GM19463 (cell line): ENCODE measurements at regions not wholly inside any gene's neighbourhood (a gene's known extent, or its start where the extent isn't known, plus 50 kb on each side); places are given as distances from the start of the nearest gene placed in this dataset.

Source experiments
- ATAC-seq: cut with Tn5 transposase; IDR thresholded peaks from one replicate; pipeline ENCODE4 v1.9.1; 2021; ENCODE audit warnings: mild to moderate bottlenecking, moderate library complexity; ENCODE audit not compliant: unreplicated experiment

DNA sequence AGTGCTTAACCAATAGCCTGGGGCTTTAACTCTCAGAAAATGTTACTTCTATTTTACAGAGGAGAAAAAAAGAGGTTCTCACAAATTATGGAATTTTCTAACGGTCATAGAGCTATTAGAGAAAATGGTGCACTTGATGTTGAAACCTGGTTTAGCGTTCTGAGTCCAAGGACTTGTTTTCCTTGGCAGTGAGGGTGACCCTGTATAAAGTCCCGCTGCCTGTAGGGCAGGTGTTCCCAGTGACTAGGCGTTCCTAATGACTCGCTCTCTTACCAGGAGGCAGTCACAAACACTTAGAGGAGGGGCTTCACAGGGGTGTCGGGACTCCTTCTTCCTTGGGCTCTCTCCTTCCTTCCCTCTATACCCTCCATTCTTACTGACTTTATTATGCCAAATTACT is 175.8 kb downstream of the ACTR3 start:
- no peak for ATAC-seq

- no peak for ATAC-seq
These were observed 176.4 kb downstream of the ACTR3 start for GRCh38 chr2:114066186-114066747.

- ATAC-seq: no peak
These were observed 178.5 kb downstream of the ACTR3 start for GRCh38 chr2:114068438-114068837.

- ATAC-seq: no peak
These were observed 187.1 kb downstream of the ACTR3 start for GRCh38 chr2:114076961-114077360.

GRCh38 chr2:114079366-114080004 is 189.6 kb downstream of the ACTR3 start:
- ATAC-seq: no peak

DNA sequence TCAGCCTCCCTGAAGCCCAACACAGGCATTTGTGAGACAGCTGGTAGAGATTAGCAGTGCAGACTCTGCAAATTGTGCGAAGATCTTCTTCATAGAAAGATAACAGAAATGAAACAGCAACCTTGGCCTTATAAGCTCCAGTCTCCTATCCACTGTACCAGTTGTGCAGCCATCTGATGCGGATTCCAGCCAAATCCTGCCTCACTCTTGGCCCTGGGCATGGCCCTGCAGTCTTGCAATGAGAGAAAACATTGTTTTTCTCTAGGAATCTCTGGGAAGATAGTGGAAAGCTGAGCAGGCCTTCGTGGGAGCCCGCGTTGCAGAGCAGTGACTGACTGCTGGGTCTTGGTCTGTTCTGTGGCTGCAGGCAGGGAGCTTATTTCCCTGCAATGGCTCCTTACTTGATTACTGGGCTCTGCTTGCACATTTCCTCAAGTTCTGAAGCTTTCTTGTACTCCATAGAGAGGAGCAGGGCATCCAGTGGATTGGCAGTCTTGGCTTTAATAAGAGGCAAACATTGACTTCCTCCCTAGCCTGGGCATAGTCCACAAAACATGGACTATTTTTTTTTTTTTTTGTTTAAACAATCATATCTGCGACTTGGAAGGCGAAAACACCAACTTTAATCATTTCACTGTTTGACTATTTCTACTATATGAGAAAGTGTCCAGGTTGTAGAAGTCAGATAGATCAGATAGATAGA is 193.0 kb downstream of the ACTR3 start:
- ATAC-seq: no peak

DNA sequence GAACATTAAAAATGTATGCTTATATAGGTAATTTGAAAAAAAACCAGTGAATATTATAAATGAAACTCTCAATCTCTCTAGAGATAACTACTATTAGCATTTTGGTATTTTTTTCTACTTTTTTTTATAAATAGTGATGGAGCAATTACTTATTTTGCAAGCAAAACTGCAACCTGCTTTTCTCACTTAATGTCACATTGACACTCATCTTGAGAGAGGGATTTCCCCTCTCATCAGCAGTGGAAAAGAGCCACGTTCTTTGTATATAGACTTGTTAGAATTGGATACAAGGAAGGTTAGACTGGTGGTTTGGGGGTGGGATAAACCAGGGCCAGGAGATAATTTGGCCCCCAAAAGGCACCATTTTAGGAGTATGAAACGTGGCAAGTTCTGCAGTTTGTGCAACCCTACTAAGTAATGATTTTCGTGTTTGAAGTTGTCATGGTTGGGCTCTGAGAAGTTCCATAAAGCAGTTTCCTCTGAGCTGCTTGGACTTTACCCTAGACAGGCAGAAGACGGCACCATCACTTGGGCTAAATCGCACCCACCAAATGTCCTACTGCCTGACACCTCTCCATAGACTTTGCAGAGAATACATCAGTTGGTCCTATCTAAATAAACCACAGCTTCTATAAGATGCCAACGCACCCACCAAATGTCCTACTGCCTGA is 194.0 kb downstream of the ACTR3 start:
- no peak for ATAC-seq

DNA sequence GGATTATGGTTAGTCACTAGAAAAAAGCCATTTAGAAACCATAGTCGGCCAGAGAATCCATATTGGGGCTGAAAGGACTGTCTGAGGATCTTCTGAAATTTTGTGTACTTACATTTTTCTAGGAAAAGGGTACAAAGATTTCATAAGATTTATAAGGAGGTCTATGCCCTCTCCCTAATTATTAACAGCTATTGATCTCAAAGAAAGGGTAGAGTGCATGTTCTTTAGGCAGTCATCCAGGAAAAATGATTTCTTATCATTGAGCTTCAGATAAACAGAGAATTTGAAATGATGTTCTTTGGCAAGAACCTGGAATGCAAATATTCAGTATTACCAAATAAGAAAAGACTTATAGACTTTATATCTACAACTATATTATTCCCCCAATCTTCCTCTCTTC is 195.3 kb downstream of the ACTR3 start:
- ATAC-seq: no peak

GRCh38 chr2:114085992-114086391 is 196.1 kb downstream of the ACTR3 start:
- ATAC-seq: no peak

- ATAC-seq: no peak
These were observed 199.9 kb downstream of the ACTR3 start for GRCh38 chr2:114089636-114090319.

DNA sequence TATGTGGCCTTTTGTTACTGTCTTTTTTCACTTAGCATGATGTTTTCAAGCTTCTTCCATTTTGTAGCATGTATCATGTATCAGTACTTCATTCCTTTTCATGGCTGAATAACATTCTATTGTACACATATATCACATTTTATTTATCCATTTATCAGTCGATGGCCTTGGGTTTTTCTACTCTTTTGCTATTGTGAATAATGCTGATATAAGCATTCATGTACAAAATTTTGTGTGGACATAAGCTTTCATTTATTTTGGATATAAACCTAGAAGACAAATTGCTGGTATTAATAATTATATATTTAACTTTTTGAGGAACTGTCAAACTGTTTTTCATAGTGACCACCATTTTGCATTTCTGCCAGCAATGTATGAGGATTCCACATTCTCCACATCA is 201.1 kb downstream of the ACTR3 start:
- ATAC-seq: no peak

DNA sequence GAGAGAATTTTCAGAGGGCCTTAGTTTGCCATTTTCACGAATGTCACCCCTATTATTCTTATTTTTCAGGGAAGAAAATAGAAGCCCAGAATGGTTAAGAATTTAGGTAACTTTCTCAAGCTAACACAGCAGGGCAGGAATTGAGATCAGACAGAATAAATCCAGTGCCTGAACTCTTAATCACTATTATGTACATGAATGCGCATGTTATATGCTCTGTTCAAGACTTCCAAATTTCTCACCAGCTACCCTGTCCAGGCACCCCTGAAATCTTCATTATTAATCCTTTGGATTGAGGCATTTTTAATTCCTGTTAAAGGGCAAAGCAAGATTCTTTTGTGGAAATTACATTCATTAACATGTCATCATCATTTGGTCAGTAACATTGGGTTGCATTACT is 218.4 kb downstream of the ACTR3 start:
- ATAC-seq: no peak

- no peak for ATAC-seq
These were observed 219.0 kb downstream of the ACTR3 start for GRCh38 chr2:114108824-114109416.

- no peak for ATAC-seq
These were observed 221.4 kb downstream of the ACTR3 start for GRCh38 chr2:114111329-114111728.

DNA sequence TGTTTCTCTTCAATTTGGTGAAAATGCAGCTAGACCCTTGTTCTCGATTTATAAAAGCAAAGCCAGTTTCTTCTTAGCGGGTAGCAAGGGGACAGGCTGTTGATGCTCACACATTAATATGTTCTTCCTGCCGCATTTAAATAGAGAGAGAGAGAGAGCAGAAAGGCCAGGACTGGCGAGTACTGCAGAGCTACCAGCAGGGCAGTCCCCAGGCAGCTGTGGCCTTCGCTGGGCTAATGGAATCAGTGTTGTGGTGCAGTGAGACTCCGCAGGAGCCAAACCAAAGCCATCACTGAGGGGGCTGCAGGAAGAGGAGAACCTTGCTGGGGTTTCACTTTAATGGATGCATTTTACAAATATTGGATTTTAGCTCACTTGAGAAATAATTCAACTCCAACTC is 223.6 kb downstream of the ACTR3 start:
- no peak for ATAC-seq

GRCh38 chr2:114118088-114118487 is 228.2 kb downstream of the ACTR3 start:
- ATAC-seq: no peak

DNA sequence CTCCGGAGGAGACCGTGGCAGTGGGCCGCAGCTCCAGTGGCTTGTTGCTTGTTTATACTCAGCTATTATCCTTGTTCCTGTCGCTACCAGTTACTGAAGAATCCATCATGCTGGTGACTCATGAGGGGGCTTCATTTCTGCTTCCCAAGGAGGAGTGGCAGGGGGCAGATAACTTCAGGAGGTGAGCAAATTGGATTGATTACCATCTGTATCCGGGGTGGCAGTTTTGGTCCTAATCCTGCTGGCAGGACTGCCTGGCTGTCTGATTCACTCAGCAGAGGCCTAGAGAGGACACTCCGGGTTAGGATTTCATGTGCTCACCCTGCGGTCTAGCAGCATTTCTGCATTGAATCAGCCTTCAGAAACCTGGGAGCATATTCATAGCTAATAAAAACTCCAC is 230.0 kb downstream of the ACTR3 start:
- ATAC-seq: no peak

- no peak for ATAC-seq
These were observed 233.0 kb downstream of the ACTR3 start for GRCh38 chr2:114122930-114123329.

DNA sequence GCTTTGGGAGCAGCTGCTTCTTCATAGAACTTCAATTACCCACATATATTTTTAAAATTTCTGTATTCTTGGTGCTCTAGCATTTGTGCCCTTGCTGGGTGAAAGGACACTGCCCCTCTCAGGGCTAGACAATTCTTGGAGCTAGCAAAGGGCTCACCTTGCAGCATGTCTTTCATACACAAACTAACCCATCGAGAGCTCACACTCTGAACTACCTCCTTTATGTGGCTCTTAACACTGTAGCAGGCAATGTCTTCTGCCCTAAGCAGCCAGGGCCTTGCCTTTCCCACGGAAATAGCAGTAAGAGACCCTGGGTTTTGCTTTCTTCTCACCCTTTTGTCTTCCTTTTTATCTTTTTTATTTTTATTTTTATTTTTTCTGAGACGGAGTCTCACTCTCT is 234.0 kb downstream of the ACTR3 start:
- no peak for ATAC-seq

DNA sequence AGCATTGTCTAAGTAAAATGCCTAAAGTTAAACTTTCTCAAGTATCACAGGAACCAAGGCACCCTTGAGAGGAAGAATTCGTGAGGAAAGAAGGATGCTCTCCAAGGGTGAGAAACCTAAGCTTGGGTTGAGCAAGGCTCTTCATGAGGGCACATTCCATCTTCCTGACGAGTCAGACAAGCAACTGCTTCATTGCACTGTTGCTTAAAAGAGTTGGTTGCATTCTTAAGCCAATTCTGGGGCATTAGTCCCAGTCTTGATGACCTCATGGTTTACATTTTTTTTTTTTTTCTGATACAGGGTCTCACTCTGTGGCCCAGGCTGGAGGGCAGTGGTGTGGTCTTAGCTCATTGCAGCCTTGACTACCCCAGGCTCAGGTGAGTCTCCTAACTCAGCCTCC is 237.5 kb downstream of the ACTR3 start:
- ATAC-seq: no peak

DNA sequence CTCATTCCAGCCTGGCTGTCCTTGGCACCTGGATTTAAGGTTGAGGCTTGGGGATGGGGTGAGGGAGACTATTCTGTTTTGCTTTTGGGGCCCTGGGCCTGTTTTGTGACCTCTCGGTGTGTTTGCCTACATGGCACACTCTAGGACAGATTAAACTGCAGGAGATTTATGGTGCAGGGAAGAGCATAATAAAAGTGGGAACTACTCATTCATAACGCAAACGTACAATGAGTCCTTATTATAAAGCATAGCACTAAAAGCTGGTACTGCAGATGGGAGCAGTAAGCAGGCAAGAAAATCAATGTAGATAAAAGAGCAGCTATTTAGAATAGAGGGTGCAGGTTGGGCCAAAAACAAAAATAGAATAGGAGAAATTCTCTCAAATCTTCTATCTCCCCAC is 238.4 kb downstream of the ACTR3 start:
- no peak for ATAC-seq
